Lower lobe of right lung (tissue), 2 donors: ENCODE measurements at regions not wholly inside any gene's neighbourhood (a gene's known extent, or its start where the extent isn't known, plus 50 kb on each side); places are given as distances from the start of the nearest gene placed in this dataset.

Experiments
- ATAC-seq, 2 donors: fragments of 200-7000 bp; cut with Tn5 transposase; one replicate each; pipeline ENCODE4 v1.9.1; 2020 to 2022; ENCODE audit warnings: mild to moderate bottlenecking in 2 of 2, moderate library complexity in 2 of 2
- DNase-seq: peaks from one replicate; pipeline ENCODE4 v3.0.0-alpha.2; 2020
- H3K27ac ChIP-seq: fragments of 200-600 bp; one replicate; pipeline ENCODE4 v1.8.0; 2022
- H3K27me3 ChIP-seq: fragments of 200-600 bp; one replicate; pipeline ENCODE4 v1.8.0; 2022; ENCODE audit warnings: low read depth
- H3K36me3 ChIP-seq: fragments of 200-600 bp; one replicate; pipeline ENCODE4 v1.8.0; 2022; ENCODE audit warnings: mild to moderate bottlenecking
- H3K4me1 ChIP-seq: fragments of 200-600 bp; one replicate; pipeline ENCODE4 v1.8.0; 2022
- H3K4me3 ChIP-seq: fragments of 200-600 bp; one replicate; pipeline ENCODE4 v1.8.0; 2022; ENCODE audit warnings: mild to moderate bottlenecking
- H3K9me3 ChIP-seq: fragments of 200-600 bp; one replicate; pipeline ENCODE4 v1.8.0; 2022
- intact Hi-C: fragments of 100-400 bp; cut with DNase I; formaldehyde crosslinking; loops from one replicate; pipeline ENCODE4 v1.11.0; 2022
- TF ChIP-seq, protein P1 (sequence below): fragments of 200-600 bp; IDR thresholded peaks from one replicate; pipeline ENCODE4 v1.8.0; 2022; ENCODE audit warnings: antibody characterized with exemption, mild to moderate bottlenecking
- donor health status: DM: no; HTN: yes; CAD: no; lungs with severe emphysema.

DNA sequence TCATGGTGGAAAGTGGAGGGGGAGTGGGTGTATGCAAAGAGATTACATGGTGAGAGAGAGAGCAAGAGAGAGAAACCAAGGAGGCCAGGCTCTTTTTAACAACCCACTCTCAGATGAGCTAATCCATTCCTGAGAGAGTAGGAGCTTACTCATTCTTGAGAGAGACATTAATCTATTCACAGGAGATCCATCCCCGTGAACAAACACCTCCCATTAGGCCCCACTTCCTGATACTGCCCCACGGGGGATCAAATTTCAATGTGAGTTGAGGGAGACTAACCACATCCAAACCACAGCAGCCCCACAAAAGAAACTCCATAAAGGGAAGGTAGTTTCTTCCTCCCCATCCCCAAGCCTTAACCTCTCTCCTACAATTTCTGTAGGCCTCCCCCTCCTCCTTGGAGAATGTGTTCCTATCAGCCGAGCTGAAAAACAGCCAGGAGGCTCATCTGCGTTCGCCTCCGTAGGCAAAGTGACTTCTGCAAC lies 450.0 kb downstream of the NPIPA7 start:
- TF ChIP-seq, protein P1, sequence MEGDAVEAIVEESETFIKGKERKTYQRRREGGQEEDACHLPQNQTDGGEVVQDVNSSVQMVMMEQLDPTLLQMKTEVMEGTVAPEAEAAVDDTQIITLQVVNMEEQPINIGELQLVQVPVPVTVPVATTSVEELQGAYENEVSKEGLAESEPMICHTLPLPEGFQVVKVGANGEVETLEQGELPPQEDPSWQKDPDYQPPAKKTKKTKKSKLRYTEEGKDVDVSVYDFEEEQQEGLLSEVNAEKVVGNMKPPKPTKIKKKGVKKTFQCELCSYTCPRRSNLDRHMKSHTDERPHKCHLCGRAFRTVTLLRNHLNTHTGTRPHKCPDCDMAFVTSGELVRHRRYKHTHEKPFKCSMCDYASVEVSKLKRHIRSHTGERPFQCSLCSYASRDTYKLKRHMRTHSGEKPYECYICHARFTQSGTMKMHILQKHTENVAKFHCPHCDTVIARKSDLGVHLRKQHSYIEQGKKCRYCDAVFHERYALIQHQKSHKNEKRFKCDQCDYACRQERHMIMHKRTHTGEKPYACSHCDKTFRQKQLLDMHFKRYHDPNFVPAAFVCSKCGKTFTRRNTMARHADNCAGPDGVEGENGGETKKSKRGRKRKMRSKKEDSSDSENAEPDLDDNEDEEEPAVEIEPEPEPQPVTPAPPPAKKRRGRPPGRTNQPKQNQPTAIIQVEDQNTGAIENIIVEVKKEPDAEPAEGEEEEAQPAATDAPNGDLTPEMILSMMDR, result no peak

DNA sequence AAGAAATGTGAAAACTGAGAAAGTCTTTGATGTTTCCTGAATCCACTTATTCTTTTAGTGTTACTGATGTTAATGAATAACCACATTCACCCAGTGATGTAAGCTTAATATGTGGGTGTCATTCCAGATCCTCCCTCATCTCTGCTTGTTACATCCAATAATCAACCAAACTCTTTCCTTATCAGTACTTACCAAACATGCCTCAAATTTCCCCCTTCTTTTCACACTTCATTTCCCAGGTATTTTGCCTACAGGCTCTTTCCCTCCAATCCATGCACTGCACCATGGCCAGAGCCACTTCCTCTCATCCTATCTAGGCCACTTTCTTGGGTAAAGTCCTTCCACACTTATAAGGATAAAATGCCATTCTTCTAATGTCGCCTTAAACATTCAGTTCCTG lies 451.5 kb downstream of the NPIPA7 start:
- Histone ChIP-seq H3K9me3 (no peaks in the 10 kb centered on the region), H3K27ac (no peak overlapping the region), H3K27me3 (no peaks in the 10 kb centered on the region), H3K4me1 (no peaks in the 10 kb centered on the region), H3K36me3 (no peaks in the 10 kb centered on the region), H3K4me3 (no peak overlapping the region)
- intact Hi-C loops, result no loop called here
- TF ChIP-seq, protein P1, result no peak
- ATAC-seq (no peak), DNase-seq (no peak)

More for the DNA sequence above, 450.0 kb downstream of the NPIPA7 start:
- ATAC-seq (no peak), DNase-seq (no peak)
- Histone ChIP-seq H3K4me1 (no peaks in the 10 kb centered on the region), H3K4me3 (no peak overlapping the region), H3K27ac (no peak overlapping the region), H3K9me3 (no peaks in the 10 kb centered on the region), H3K27me3 (no peaks in the 10 kb centered on the region), H3K36me3 (no peaks in the 10 kb centered on the region)
- intact Hi-C loops, result no loop called here

DNA sequence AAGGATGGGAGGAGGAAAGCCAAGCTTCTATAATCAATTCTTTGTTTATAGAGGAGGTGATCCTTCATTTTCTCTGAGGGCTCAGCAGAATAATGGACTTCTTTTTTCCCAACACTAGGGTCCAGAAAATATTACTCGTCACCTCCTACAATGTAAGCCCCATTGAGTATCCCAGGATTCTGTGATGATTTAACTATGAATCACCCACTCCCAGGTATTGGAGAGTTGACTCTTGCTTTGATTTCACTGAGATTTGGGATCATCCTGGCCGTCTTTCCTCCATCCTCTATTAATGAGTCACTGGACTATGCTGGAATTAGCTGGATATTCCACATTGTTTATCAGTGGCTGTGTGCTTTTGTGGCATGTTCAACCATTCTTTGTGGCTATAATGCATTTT lies 452.0 kb downstream of the NPIPA7 start:
- H3K9me3 ChIP-seq, result no peaks in the 10 kb centered on the region
- no peaks in the 10 kb centered on the region for H3K4me1 ChIP-seq
- DNase-seq, result no peak
- TF ChIP-seq, protein P1, result no peak
- no peak for ATAC-seq
- H3K27ac ChIP-seq, result no peak overlapping the region
- intact Hi-C loops, result no loop called here
- H3K27me3 ChIP-seq, result no peaks in the 10 kb centered on the region
- no peaks in the 10 kb centered on the region for H3K36me3 ChIP-seq
- H3K4me3 ChIP-seq, result no peak overlapping the region

DNA sequence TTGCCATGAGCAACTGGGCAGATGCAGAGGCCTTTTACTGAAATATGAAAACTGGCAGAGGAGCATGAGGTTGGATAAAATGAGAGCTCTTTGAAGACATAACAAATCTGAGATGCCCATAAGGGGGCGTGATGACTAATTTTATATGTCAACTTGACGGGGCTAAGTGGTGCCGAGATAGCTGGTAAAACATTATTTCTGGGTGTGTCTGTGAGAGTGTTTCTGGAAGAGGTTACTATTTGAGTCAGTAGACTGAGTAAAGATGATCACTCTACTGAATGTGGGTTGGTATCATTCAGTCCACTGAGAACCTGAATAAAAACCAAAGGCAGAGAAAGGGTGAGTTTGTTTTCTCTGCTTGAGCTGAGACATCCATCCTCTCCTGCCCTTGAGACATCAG lies 454.2 kb downstream of the NPIPA7 start:
- ATAC-seq (no peak), DNase-seq (no peak)
- H3K36me3 ChIP-seq, result no peaks in the 10 kb centered on the region
- H3K4me3 ChIP-seq, result no peak overlapping the region
- H3K4me1 ChIP-seq, result no peaks in the 10 kb centered on the region
- H3K9me3 ChIP-seq, result no peaks in the 10 kb centered on the region
- TF ChIP-seq, protein P1, result no peak
- H3K27me3 ChIP-seq, result no peaks in the 10 kb centered on the region
- intact Hi-C loops, result no loop called here
- no peak overlapping the region for H3K27ac ChIP-seq

DNA sequence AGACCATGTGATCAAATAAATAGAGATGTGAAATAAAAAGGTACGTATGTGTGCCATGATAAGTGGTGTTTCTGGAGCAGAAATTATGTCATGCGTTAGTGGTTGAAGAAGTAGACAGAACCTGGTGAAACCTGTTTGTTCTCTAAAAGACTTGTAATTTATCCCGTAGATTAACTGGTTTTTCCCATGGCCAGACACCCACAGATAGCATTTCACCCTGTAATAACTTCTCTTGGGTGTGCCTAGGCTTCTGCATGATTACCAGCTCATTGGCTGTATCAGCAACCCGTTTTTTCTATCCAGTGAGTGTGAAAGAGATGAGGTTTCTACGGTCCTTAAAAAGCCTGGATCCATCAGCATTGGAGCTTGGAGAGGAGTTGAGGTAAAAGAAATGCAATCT lies 471.3 kb downstream of the NPIPA7 start:
- H3K4me3 ChIP-seq, result no peak overlapping the region
- intact Hi-C loops, result no loop called here
- no peaks in the 10 kb centered on the region for H3K4me1 ChIP-seq
- no peaks in the 10 kb centered on the region for H3K36me3 ChIP-seq
- no peak for ATAC-seq
- no peak for DNase-seq
- H3K9me3 ChIP-seq, result no peaks in the 10 kb centered on the region
- TF ChIP-seq, protein P1, result no peak
- H3K27ac ChIP-seq, result no peak overlapping the region
- H3K27me3 ChIP-seq, result peaks cover 5% of the 10 kb centered on the region

DNA sequence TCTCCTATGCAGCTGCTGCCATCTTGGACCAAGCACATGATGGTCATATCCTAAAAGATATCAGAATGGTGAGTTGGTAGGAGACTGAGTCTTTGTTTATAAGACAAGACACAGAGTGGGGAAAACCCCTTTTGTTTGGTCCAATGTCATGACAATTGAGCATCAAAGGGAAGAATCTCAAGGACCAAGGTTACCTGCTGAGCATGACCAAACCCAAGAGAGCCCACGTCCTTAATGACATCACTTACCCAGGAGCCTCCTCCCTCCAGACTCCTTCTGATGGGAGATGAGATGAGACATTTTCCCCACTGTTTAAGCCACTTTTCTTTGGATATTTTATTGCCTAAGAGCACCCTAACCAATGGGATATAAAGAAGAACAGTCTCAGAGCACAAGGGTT lies 478.1 kb downstream of the NPIPA7 start:
- TF ChIP-seq, protein P1, result no peak
- no peaks in the 10 kb centered on the region for H3K4me1 ChIP-seq
- H3K27ac ChIP-seq, result no peak overlapping the region
- intact Hi-C loops, result no loop called here
- ATAC-seq (no peak), DNase-seq (no peak)
- no peaks in the 10 kb centered on the region for H3K9me3 ChIP-seq
- no peaks in the 10 kb centered on the region for H3K36me3 ChIP-seq
- H3K4me3 ChIP-seq, result no peak overlapping the region
- H3K27me3 ChIP-seq, result no peaks in the 10 kb centered on the region
